Parathyroid adenoma (tissue), 2 donors: ENCODE measurements at regions not wholly inside any gene's neighbourhood (a gene's known extent, or its start where the extent isn't known, plus 50 kb on each side); places are given as distances from the start of the nearest gene placed in this dataset.

ENCODE experiments used
- H2AFZ ChIP-seq: fragments of 300-600 bp; sonication (generic); one replicate; pipeline ENCODE4 v1.7.0; 2017; ENCODE audit warnings: antibody characterized with exemption, mild to moderate bottlenecking
- H3K27ac ChIP-seq: fragments of 300-600 bp; sonication (generic); one replicate; pipeline ENCODE4 v1.7.0; 2017
- H3K27me3 ChIP-seq: fragments of 300-600 bp; sonication (generic); one replicate; pipeline ENCODE4 v1.7.0; 2017; ENCODE audit warnings: low read length; ENCODE audit not compliant: control insufficient read depth, insufficient read depth
- H3K36me3 ChIP-seq: fragments of 300-600 bp; sonication (generic); one replicate; pipeline ENCODE4 v1.7.0; 2017; ENCODE audit warnings: low read length; ENCODE audit not compliant: control insufficient read depth, insufficient read depth
- H3K4me1 ChIP-seq: fragments of 300-600 bp; sonication (generic); one replicate; pipeline ENCODE4 v1.7.0; 2017; ENCODE audit warnings: control low read depth
- H3K4me2 ChIP-seq: fragments of 300-600 bp; sonication (generic); one replicate; pipeline ENCODE4 v1.7.0; 2017; ENCODE audit warnings: low read length
- H3K4me3 ChIP-seq: fragments of 300-600 bp; sonication (generic); one replicate; pipeline ENCODE4 v1.7.0; 2017; ENCODE audit warnings: low read depth, low read length
- H3K79me2 ChIP-seq: fragments of 300-600 bp; sonication (generic); one replicate; pipeline ENCODE4 v1.7.0; 2017; ENCODE audit warnings: control low read depth
- H3K9ac ChIP-seq: fragments of 300-600 bp; sonication (generic); one replicate; pipeline ENCODE4 v1.7.0; 2017; ENCODE audit warnings: mild to moderate bottlenecking
- H3K9me3 ChIP-seq: fragments of 300-600 bp; sonication (generic); one replicate; pipeline ENCODE4 v1.7.0; 2017; ENCODE audit warnings: low read length; ENCODE audit not compliant: control insufficient read depth
- TF ChIP-seq, protein P1 (sequence below): fragments of 300-600 bp; sonication (generic); IDR thresholded peaks from one replicate; pipeline ENCODE4 v1.7.0; 2017; ENCODE audit warnings: antibody characterized with exemption, mild to moderate bottlenecking
- donor health status: primary hyperparathyroidism.

DNA sequence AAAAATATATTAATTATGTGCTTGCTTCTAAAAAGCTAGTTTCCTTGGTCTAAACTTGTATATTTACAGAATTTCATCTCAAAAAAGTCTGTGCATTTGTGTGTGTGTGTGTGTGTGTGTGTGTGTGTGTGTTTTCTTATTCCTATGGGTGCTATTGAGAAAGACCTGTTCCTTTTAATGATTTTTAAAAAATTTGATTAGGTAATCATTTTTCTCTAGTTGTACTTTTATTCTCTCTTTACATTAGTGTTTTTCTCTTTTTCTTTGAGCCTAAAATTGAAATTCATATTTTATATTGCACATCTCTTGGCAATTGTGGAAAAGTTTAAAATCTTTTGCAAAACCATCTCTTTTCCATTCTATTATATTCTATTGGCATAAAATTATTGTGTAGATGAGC lies 690.4 kb upstream of the NDST4 start:
- Histone ChIP-seq H3K9me3 (no peaks in the 10 kb centered on the region), H2AFZ (no peak overlapping the region), H3K9ac (no peak overlapping the region), H3K36me3 (no peaks in the 10 kb centered on the region), H3K4me2 (no peak overlapping the region), H3K4me3 (no peak overlapping the region), H3K27ac (no peak overlapping the region), H3K79me2 (no peaks in the 10 kb centered on the region), H3K4me1 (no peaks in the 10 kb centered on the region), H3K27me3 (no peaks in the 10 kb centered on the region)
- TF ChIP-seq, protein P1, sequence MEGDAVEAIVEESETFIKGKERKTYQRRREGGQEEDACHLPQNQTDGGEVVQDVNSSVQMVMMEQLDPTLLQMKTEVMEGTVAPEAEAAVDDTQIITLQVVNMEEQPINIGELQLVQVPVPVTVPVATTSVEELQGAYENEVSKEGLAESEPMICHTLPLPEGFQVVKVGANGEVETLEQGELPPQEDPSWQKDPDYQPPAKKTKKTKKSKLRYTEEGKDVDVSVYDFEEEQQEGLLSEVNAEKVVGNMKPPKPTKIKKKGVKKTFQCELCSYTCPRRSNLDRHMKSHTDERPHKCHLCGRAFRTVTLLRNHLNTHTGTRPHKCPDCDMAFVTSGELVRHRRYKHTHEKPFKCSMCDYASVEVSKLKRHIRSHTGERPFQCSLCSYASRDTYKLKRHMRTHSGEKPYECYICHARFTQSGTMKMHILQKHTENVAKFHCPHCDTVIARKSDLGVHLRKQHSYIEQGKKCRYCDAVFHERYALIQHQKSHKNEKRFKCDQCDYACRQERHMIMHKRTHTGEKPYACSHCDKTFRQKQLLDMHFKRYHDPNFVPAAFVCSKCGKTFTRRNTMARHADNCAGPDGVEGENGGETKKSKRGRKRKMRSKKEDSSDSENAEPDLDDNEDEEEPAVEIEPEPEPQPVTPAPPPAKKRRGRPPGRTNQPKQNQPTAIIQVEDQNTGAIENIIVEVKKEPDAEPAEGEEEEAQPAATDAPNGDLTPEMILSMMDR = no peak

DNA sequence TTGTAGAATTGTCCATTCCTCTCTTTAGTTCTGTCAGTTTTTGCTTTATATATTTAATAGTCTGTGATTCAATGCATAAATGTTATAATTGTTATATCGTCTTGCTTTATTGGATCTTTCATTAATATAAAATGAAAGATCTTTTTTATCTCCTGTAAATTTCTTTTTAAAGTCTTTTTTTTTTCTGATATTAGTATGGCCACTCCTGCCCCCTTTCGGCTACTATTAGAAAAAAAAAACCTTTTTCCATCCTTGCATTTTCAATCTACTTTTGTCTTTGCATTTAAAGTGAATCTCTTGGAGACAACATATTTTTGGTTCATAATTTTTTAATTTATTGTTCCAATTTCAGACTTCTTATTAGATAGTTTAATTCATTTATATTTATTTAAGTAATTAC lies 677.4 kb upstream of the NDST4 start:
- Histone ChIP-seq H3K4me3 (no peak overlapping the region), H3K4me1 (no peaks in the 10 kb centered on the region), H3K79me2 (no peaks in the 10 kb centered on the region), H3K27ac (no peak overlapping the region), H3K27me3 (no peaks in the 10 kb centered on the region), H3K36me3 (no peaks in the 10 kb centered on the region), H3K9ac (no peak overlapping the region), H2AFZ (no peak overlapping the region), H3K4me2 (no peak overlapping the region), H3K9me3 (no peaks in the 10 kb centered on the region)
- TF ChIP-seq, protein P1 = no peak

DNA sequence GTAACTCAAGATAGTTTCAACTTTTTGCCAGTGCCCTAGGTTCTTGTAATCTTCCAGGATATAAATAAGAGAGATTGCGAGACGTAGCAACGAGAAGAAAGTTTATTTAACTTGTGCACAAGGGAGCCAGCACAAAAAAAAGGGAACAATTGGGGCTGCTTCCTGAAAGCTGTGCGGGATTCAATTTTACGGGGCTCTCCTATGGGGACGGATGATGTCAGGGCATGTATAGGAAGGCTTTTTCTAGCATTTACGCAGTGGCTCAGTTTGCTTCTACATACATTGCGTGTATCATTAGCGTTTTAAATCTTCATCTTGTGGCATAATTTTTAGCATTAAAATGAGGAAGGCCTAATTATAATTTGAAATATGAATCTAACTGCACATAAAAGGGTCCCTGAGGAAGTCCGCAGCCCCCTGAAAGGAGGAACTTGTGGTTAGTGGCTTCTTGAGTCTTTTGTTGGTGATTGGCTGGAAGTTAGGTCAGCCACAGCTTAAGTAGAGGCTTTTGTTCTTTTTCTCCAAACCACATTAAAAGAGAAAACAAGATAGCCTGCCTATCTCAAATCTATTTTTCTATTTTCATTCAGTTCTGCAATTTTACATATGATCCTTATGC lies 668.2 kb upstream of the NDST4 start:
- no peak overlapping the region for H3K27ac ChIP-seq
- no peak overlapping the region for H3K9ac ChIP-seq
- no peak overlapping the region for H3K4me2 ChIP-seq
- H3K27me3 ChIP-seq = no peaks in the 10 kb centered on the region
- H3K9me3 ChIP-seq = no peaks in the 10 kb centered on the region
- TF ChIP-seq, protein P1 = no peak
- no peaks in the 10 kb centered on the region for H3K36me3 ChIP-seq
- H3K79me2 ChIP-seq = no peaks in the 10 kb centered on the region
- H2AFZ ChIP-seq = no peak overlapping the region
- no peaks in the 10 kb centered on the region for H3K4me1 ChIP-seq
- H3K4me3 ChIP-seq = no peak overlapping the region

DNA sequence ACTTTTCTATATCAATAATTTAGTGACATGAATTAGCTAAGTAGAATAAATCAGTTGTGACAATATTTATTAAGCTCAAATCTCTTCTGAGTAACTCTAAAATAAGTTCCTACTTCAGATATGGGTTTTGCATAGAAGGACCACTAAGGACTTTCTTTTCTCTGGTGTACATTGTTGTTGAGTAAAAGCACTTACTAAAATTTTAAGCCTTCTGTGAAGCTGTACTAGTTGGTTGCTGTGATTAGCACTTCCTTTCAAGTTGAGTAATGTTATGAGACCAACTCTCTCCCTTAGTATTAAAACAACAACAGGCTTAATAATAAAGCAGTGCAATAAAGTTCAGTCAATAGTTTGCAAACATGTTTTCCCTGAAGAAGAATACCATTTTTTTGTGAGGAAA lies 667.4 kb upstream of the NDST4 start:
- Histone ChIP-seq H3K9ac (no peak overlapping the region), H2AFZ (no peak overlapping the region), H3K79me2 (no peaks in the 10 kb centered on the region), H3K4me3 (no peak overlapping the region), H3K9me3 (no peaks in the 10 kb centered on the region), H3K27ac (no peak overlapping the region), H3K27me3 (no peaks in the 10 kb centered on the region), H3K4me2 (no peak overlapping the region), H3K4me1 (no peaks in the 10 kb centered on the region), H3K36me3 (no peaks in the 10 kb centered on the region)
- TF ChIP-seq, protein P1 = no peak

DNA sequence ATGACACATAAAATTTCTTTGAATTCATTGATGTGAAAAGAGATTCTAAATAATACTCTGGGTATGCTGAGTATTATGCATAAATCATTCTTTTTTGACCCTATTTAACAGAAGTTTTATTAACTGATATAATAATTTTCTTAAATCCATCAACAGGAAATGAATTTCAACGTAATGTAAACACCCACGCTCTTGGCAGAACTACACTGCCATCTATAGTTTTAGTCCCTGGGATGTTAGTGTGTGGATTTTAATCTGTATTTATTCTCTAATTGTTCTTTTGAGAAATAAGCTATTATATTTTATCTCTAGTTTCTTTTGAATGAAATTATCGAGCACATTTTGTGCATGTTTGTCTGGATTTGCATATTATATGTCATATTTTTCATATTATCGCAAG lies 666.8 kb upstream of the NDST4 start:
- H3K4me3 ChIP-seq = no peak overlapping the region
- TF ChIP-seq, protein P1 = no peak
- no peaks in the 10 kb centered on the region for H3K9me3 ChIP-seq
- no peaks in the 10 kb centered on the region for H3K79me2 ChIP-seq
- no peak overlapping the region for H3K4me2 ChIP-seq
- H3K36me3 ChIP-seq = no peaks in the 10 kb centered on the region
- no peaks in the 10 kb centered on the region for H3K4me1 ChIP-seq
- H2AFZ ChIP-seq = no peak overlapping the region
- no peaks in the 10 kb centered on the region for H3K27me3 ChIP-seq
- no peak overlapping the region for H3K27ac ChIP-seq
- H3K9ac ChIP-seq = no peak overlapping the region
